Esophagus (tissue), 2 donors: ENCODE measurements at regions not wholly inside any gene's neighbourhood (a gene's known extent, or its start where the extent isn't known, plus 50 kb on each side); places are given as distances from the start of the nearest gene placed in this dataset.

Experiments used
- H3K27ac ChIP-seq, 2 donors: one replicate each; pipeline ENCODE4 v1.5.1; 2013; ENCODE audit warnings: low read depth in 2 of 2, mild to moderate bottlenecking in 2 of 2, inconsistent platforms in 1 of 2, low read length in 1 of 2, moderate library complexity in 1 of 2
- H3K27me3 ChIP-seq, 2 donors: one replicate each; pipeline ENCODE4 v1.6.1; 2013; ENCODE audit warnings: low read length in 2 of 2, control low read depth in 1 of 2, mild to moderate bottlenecking in 1 of 2; ENCODE audit not compliant: insufficient read depth in 2 of 2, control insufficient read depth in 1 of 2
- H3K36me3 ChIP-seq, 2 donors: one replicate each; pipeline ENCODE4 v1.6.1; 2013; ENCODE audit warnings: low read length in 1 of 2; ENCODE audit not compliant: control insufficient read depth in 2 of 2, insufficient read depth in 2 of 2
- H3K4me1 ChIP-seq, 2 donors: one replicate each; pipeline ENCODE4 v1.6.1; 2013; ENCODE audit warnings: low read length in 1 of 2; ENCODE audit not compliant: control insufficient read depth in 2 of 2, insufficient read depth in 2 of 2
- H3K4me3 ChIP-seq, 2 donors: one replicate each; pipeline ENCODE4 v1.5.1; 2013; ENCODE audit warnings: low read length in 2 of 2, mild to moderate bottlenecking in 2 of 2, low read depth in 1 of 2, moderate library complexity in 1 of 2
- H3K9me3 ChIP-seq, 2 donors: one replicate each; pipeline ENCODE4 v1.6.1; 2013; ENCODE audit warnings: mild to moderate bottlenecking in 2 of 2, low read depth in 1 of 2, low read length in 1 of 2, moderate library complexity in 1 of 2; ENCODE audit not compliant: control insufficient read depth in 2 of 2, insufficient read depth in 1 of 2
- WGBS, 2 donors: extraction: QIAGEN DNeasy Blood & Tissue Kit; methylation state at CpG; one replicate each; pipeline ENCODE4 v1.1.7; 2013; 5-methylcytosine and 5-hydroxymethylcytosine counted together
- donor health status: healthy with polysubstance abuse.
- donor health status: Bipolar disorder and iron deficiency.

- H3K27me3 ChIP-seq, result no peaks in the 10 kb centered on the region
- 45 to 54% methylated on average over 1 of the region's 1 CpG for WGBS, 2 donors
- no peak overlapping the region for H3K27ac ChIP-seq
- no peak overlapping the region for H3K4me3 ChIP-seq
- peaks cover 0 to 4% of the 10 kb centered on the region in 2 donors for H3K9me3 ChIP-seq
- no peaks in the 10 kb centered on the region for H3K4me1 ChIP-seq
- H3K36me3 ChIP-seq, result no peaks in the 10 kb centered on the region
Observed at GRCh38 chr7:136807598-136807997, 60.9 kb upstream of the CHRM2 start.

DNA sequence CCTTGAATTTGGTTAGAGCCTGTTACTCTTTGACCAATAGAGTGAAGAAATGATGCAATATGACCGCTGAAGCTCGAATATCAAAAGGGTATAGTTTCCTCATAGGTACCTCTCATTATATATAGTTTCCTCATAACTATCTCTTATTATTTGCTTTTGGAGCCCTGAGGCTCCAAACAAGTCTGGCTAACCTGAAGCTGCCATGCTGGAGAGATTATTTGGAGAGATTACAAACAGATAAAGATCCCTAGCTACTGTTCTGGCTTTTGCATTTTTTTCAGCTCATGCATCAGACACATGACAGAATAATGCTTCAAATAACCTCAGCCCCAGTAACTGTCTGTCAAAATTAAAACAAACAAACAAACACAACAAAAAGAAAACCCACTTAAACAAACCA, 65.4 kb upstream of the CHRM2 start:
- Histone ChIP-seq H3K27me3 (no peaks in the 10 kb centered on the region), H3K27ac (no peak overlapping the region), H3K36me3 (no peaks in the 10 kb centered on the region), H3K9me3 (no peaks in the 10 kb centered on the region), H3K4me3 (no peak overlapping the region), H3K4me1 (no peaks in the 10 kb centered on the region)
- 84 to 89% methylated on average over 2 of the region's 2 CpGs for WGBS, 2 donors

DNA sequence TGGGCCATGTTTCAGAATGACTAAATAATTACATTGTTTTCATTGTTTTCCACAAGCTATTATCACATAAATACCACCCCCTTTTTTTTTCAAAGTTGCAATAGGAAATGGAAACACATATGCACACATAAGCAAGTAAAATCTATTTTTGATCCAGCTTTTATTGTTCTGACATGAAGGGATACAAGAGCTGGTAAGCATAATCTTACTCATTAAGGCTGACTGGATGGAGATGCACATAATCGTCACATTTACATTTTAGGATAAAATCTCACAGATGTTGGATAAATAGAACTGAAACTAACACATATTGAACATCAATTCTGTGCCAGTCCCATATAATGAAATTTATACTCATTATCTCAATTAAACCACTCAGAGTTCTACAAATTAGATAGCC, 84.5 kb upstream of the CHRM2 start:
- Histone ChIP-seq H3K27ac (no peak overlapping the region), H3K4me1 (no peaks in the 10 kb centered on the region), H3K27me3 (no peaks in the 10 kb centered on the region), H3K36me3 (no peaks in the 10 kb centered on the region), H3K9me3 (no peaks in the 10 kb centered on the region), H3K4me3 (no peak overlapping the region)
- WGBS, 2 donors, result 74 to 87% methylated on average over 1 of the region's 1 CpG

- no peaks in the 10 kb centered on the region for H3K9me3 ChIP-seq
- no peaks in the 10 kb centered on the region for H3K4me1 ChIP-seq
- H3K27me3 ChIP-seq, result no peaks in the 10 kb centered on the region
- no peaks in the 10 kb centered on the region for H3K36me3 ChIP-seq
- H3K27ac ChIP-seq, result no peak overlapping the region
- no peak overlapping the region for H3K4me3 ChIP-seq
- 76 to 79% methylated on average over 3 of the region's 3 CpGs for WGBS, 2 donors
Observed at GRCh38 chr7:136741941-136742340, 126.5 kb upstream of the CHRM2 start.

GRCh38 chr7:136728945-136729344, 139.5 kb upstream of the CHRM2 start:
- H3K4me3 ChIP-seq, result no peak overlapping the region
- H3K36me3 ChIP-seq, result no peaks in the 10 kb centered on the region
- H3K27ac ChIP-seq, result no peak overlapping the region
- 82 to 83% methylated on average over 5 of the region's 5 CpGs for WGBS, 2 donors
- H3K9me3 ChIP-seq, result peaks cover 0 to 7% of the 10 kb centered on the region in 2 donors
- no peaks in the 10 kb centered on the region for H3K27me3 ChIP-seq
- no peaks in the 10 kb centered on the region for H3K4me1 ChIP-seq

DNA sequence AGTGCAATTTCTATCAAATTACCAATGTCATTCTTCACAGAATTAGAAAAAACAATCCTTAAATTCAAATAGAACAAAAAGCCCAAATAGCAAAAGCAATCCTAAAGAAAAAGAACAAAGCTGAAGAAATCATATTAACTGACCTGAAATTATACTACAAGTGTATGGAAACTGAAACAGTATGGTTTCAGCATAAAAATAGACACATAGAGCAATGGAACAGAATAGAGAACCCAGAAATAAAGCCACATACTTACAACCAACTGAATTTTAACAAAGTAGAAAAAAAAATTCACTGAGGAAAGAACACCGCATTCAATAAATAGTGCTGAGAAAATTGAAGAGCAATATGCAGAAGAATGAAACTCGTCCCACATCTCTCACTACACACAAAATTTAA, 142.0 kb upstream of the CHRM2 start:
- H3K27me3 ChIP-seq, result no peaks in the 10 kb centered on the region
- H3K27ac ChIP-seq, result no peak overlapping the region
- H3K4me1 ChIP-seq, result no peaks in the 10 kb centered on the region
- peaks cover 0 to 7% of the 10 kb centered on the region in 2 donors for H3K9me3 ChIP-seq
- WGBS, 2 donors, result 64 to 65% methylated on average over 2 of the region's 2 CpGs
- no peaks in the 10 kb centered on the region for H3K36me3 ChIP-seq
- no peak overlapping the region for H3K4me3 ChIP-seq

DNA sequence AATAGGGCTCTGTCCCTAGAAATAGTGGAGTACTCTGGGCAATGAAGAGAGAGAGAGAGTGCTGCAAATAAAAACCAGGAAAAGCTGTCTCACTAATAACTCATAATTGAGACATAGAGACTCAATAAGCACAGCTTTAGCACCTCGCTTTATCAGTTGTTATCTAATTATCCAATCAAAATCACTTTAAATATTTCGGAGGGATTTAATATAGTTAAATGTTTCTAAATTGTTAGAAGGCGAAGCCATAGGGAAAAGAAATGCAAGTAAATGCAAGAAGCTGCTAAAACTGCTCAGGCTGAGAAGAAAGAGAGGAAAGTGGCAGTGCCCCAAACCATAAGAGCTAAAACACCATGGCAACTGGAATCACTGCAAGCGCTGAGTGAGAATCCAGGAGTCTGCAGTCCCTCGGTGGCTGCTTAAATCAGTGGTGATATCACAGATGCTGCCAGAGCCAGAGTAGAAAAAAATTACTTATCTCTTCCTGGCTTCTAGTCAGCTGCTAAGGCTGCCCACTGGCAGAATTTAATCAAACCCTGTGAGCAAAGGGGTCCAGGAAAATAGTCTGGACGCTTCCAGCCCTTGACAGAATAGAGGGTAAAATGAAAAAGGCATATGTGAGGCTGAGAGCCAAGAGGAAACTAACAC, 150.4 kb upstream of the CHRM2 start:
- 76 to 77% methylated on average over 6 of the region's 6 CpGs for WGBS, 2 donors
- Histone ChIP-seq H3K4me1 (no peaks in the 10 kb centered on the region), H3K9me3 (no peaks in the 10 kb centered on the region), H3K27me3 (no peaks in the 10 kb centered on the region), H3K36me3 (no peaks in the 10 kb centered on the region), H3K27ac (no peak overlapping the region), H3K4me3 (no peak overlapping the region)

DNA sequence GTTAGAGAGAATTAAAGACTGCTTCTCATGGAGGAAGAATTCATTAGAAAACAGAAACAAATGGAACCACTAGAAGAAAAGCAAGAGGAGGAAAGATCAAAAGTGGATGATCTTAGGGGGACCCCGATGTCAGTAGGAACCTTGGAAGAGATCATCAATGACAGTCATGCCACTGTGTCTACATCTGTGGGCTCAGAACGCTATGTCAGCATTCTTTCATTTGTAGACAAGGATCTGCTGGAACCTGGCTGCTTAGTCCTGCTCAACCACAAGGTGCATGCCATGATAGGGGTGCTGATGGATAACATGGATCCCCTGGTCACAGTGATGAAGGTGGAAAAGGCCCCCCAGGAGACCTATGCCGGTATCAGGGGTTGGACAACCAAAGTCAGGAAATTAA, 154.4 kb upstream of the CHRM2 start:
- Histone ChIP-seq H3K4me3 (no peak overlapping the region), H3K27me3 (no peaks in the 10 kb centered on the region), H3K4me1 (no peaks in the 10 kb centered on the region), H3K9me3 (no peaks in the 10 kb centered on the region), H3K27ac (no peak overlapping the region), H3K36me3 (no peaks in the 10 kb centered on the region)
- 85 to 92% methylated on average over 3 of the region's 3 CpGs for WGBS, 2 donors

- Histone ChIP-seq H3K36me3 (no peaks in the 10 kb centered on the region), H3K4me1 (no peaks in the 10 kb centered on the region), H3K27ac (no peak overlapping the region), H3K9me3 (no peaks in the 10 kb centered on the region), H3K27me3 (no peaks in the 10 kb centered on the region), H3K4me3 (no peak overlapping the region)
Observed at GRCh38 chr7:136710751-136711150, 157.7 kb upstream of the CHRM2 start.

DNA sequence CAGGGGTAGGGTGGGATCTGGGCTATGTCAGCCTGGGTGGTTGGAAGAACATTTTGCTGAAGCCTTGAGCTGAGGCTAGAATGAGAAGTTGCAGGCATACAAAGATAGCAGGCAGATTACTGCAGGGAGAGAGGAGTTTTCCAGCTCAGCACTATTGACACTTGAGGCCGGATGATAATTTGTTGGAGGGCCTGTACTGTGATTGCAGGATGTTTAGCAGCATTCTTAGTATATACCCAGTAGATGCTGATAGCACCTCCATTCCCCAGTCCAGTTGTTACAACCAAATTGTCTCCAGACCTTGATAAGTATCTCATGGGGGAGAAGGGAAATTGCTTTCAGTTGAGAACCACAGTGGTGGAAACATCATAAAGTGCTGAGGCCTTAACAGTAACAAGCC, 158.6 kb upstream of the CHRM2 start:
- Histone ChIP-seq H3K9me3 (no peaks in the 10 kb centered on the region), H3K36me3 (no peaks in the 10 kb centered on the region), H3K27me3 (no peaks in the 10 kb centered on the region), H3K4me1 (no peaks in the 10 kb centered on the region), H3K27ac (no peak overlapping the region), H3K4me3 (no peak overlapping the region)
- WGBS, 2 donors, result 39 to 61% methylated on average over 1 of the region's 1 CpG
